ENCODE measurements at regions not wholly inside any gene's neighbourhood (a gene's known extent, or its start where the extent isn't known, plus 50 kb on each side); places are given as distances from the start of the nearest gene placed in this dataset.

GRCh38 chr15:100703032-100703578, 100.7 kb downstream of the ASB7 start:
- H3K9me3 ChIP-seq (ENCODE audit: insufficient read depth, low read depth, low read length) = no peaks in the 10 kb centered on the region
- H3K4me1 ChIP-seq (ENCODE audit: insufficient read depth, low read length, poor library complexity, severe bottlenecking) = peaks cover 10% of the 10 kb centered on the region
- H4K20me1 ChIP-seq (ENCODE audit: insufficient read depth, low read length, poor library complexity, severe bottlenecking) = no peaks in the 10 kb centered on the region
- H3K36me3 ChIP-seq (ENCODE audit: insufficient read depth, low read length) = no peaks in the 10 kb centered on the region
- H3K9ac ChIP-seq (ENCODE audit: low read depth, low read length, poor library complexity, severe bottlenecking) = no peak overlapping the region
- no peaks in the 10 kb centered on the region for H3K27me3 ChIP-seq (ENCODE audit: insufficient read depth, low read length, poor library complexity, severe bottlenecking)
- H2AFZ ChIP-seq (ENCODE audit: low read length) = no peak overlapping the region
- no peak overlapping the region for H3K4me2 ChIP-seq (ENCODE audit: low read depth, low read length, poor library complexity, severe bottlenecking)
- TF ChIP-seq EZH2phosphoT487 (IDR thresholded peaks at IDR 0.05; ENCODE audit: borderline replicate concordance) (no peak), CTCF (conservative IDR thresholded peaks at IDR 0.05; ENCODE audit: low read length) (no peak)
- no peak overlapping the region for H3K4me3 ChIP-seq (ENCODE audit: low read length, poor library complexity, severe bottlenecking)
- H3K79me2 ChIP-seq (ENCODE audit: insufficient read depth, low read length) = no peaks in the 10 kb centered on the region
- H3K9me2 ChIP-seq (replicated peaks; ENCODE audit: low read depth, low read length) = no peaks in the 10 kb centered on the region
- H3F3A ChIP-seq (ENCODE audit: low read depth) = no peaks in the 10 kb centered on the region

- no peaks in the 10 kb centered on the region for H3K36me3 ChIP-seq (ENCODE audit: insufficient read depth, low read length)
- no peak overlapping the region for H2AFZ ChIP-seq (ENCODE audit: low read length)
- H3K9ac ChIP-seq (ENCODE audit: low read depth, low read length, poor library complexity, severe bottlenecking) = no peak overlapping the region
- no peaks in the 10 kb centered on the region for H3K27me3 ChIP-seq (ENCODE audit: insufficient read depth, low read length, poor library complexity, severe bottlenecking)
- H3F3A ChIP-seq (ENCODE audit: low read depth) = no peaks in the 10 kb centered on the region
- peaks cover 10% of the 10 kb centered on the region for H3K4me1 ChIP-seq (ENCODE audit: insufficient read depth, low read length, poor library complexity, severe bottlenecking)
- H3K9me3 ChIP-seq (ENCODE audit: insufficient read depth, low read depth, low read length) = no peaks in the 10 kb centered on the region
- H3K9me2 ChIP-seq (replicated peaks; ENCODE audit: low read depth, low read length) = no peaks in the 10 kb centered on the region
- H4K20me1 ChIP-seq (ENCODE audit: insufficient read depth, low read length, poor library complexity, severe bottlenecking) = no peaks in the 10 kb centered on the region
- no peaks in the 10 kb centered on the region for H3K79me2 ChIP-seq (ENCODE audit: insufficient read depth, low read length)
- TF ChIP-seq CTCF (conservative IDR thresholded peaks at IDR 0.05; ENCODE audit: low read length) (no peak), EZH2phosphoT487 (IDR thresholded peaks at IDR 0.05; ENCODE audit: borderline replicate concordance) (no peak)
- H3K4me3 ChIP-seq (ENCODE audit: low read length, poor library complexity, severe bottlenecking) = no peak overlapping the region
- no peak overlapping the region for H3K4me2 ChIP-seq (ENCODE audit: low read depth, low read length, poor library complexity, severe bottlenecking)
These were observed 101.3 kb downstream of the ASB7 start for GRCh38 chr15:100703671-100704070.

DNA sequence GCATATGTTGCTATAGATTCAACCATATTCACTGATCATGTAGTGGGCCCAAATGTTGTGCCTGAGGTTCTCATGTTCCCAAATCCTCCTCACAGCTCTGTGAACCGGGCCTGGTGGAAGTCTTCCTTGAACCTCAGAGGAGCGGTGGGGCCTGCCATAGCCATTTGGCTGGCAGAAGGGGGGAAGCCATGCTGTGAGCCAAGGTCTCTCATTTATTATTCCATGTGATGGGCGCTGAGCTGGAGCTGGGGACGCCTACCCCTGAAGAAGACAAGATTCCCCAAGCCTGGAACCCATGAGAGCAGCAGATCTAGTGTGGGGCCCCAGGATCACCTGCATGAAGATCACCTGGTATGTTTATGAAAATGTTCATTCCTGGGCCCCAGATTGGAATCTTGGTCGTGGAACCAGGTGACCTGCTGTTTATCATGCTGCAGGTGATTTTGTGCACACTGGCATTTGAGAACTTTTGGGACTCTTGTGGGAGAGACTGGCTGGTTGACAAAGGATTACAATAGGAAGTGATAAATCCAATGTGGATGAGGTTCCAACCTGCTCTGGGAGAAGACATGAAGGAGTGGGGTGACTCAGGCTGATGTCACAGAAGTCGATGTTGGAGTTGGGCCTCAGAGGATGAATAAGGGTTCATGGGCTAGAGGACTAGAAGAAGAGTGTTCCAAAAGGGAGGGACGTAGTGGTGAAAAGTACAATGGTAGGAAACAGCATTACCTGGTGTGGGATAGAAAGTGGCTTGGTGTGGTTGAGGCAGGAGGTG, 102.1 kb downstream of the ASB7 start:
- no peak for TF ChIP-seq CTCF (conservative IDR thresholded peaks at IDR 0.05; ENCODE audit: low read length)
- no peak for TF ChIP-seq EZH2phosphoT487 (IDR thresholded peaks at IDR 0.05; ENCODE audit: borderline replicate concordance)
- Histone ChIP-seq H4K20me1 (ENCODE audit: insufficient read depth, low read length, poor library complexity, severe bottlenecking) (no peaks in the 10 kb centered on the region), H3K9me3 (ENCODE audit: insufficient read depth, low read depth, low read length) (no peaks in the 10 kb centered on the region), H3K36me3 (ENCODE audit: insufficient read depth, low read length) (no peaks in the 10 kb centered on the region), H3K4me1 (ENCODE audit: insufficient read depth, low read length, poor library complexity, severe bottlenecking) (peaks cover 10% of the 10 kb centered on the region), H2AFZ (ENCODE audit: low read length) (no peak overlapping the region), H3K79me2 (ENCODE audit: insufficient read depth, low read length) (no peaks in the 10 kb centered on the region), H3K4me3 (ENCODE audit: low read length, poor library complexity, severe bottlenecking) (no peak overlapping the region), H3K9me2 (replicated peaks; ENCODE audit: low read depth, low read length) (no peaks in the 10 kb centered on the region), H3K4me2 (ENCODE audit: low read depth, low read length, poor library complexity, severe bottlenecking) (no peak overlapping the region), H3F3A (ENCODE audit: low read depth) (no peaks in the 10 kb centered on the region), H3K9ac (ENCODE audit: low read depth, low read length, poor library complexity, severe bottlenecking) (no peak overlapping the region), H3K27me3 (ENCODE audit: insufficient read depth, low read length, poor library complexity, severe bottlenecking) (no peaks in the 10 kb centered on the region)
